GM21529 (cell line): ENCODE measurements at regions not wholly inside any gene's neighbourhood (a gene's known extent, or its start where the extent isn't known, plus 50 kb on each side); places are given as distances from the start of the nearest gene placed in this dataset.

Experiments
- ATAC-seq: cut with Tn5 transposase; IDR thresholded peaks from one replicate; pipeline ENCODE4 v1.9.1; 2021; ENCODE audit not compliant: unreplicated experiment

GRCh38 chr15:35596285-35596684 lies 50.3 kb upstream of the DPH6 start:
- no peak for ATAC-seq

GRCh38 chr15:35602836-35603235 lies 56.9 kb upstream of the DPH6 start:
- no peak for ATAC-seq

- ATAC-seq: no peak
Observed at GRCh38 chr15:35603301-35603700, 57.3 kb upstream of the DPH6 start.

- ATAC-seq: no peak
Observed at GRCh38 chr15:35603856-35604255, 57.9 kb upstream of the DPH6 start.

- ATAC-seq: no peak
Observed at GRCh38 chr15:35605764-35606449, 59.9 kb upstream of the DPH6 start.

GRCh38 chr15:35606450-35606779 lies 60.5 kb upstream of the DPH6 start:
- no peak for ATAC-seq

- ATAC-seq: no peak
Observed at GRCh38 chr15:35616498-35617271, 70.7 kb upstream of the DPH6 start.

- ATAC-seq: no peak
Observed at GRCh38 chr15:35618260-35619188, 72.6 kb upstream of the DPH6 start.

GRCh38 chr15:35622641-35623340 lies 76.8 kb upstream of the DPH6 start:
- ATAC-seq: no peak

- ATAC-seq: no peak
Observed at GRCh38 chr15:35624881-35625280, 78.9 kb upstream of the DPH6 start.

GRCh38 chr15:35626571-35627318 lies 80.8 kb upstream of the DPH6 start:
- ATAC-seq: no peak

GRCh38 chr15:35627696-35628095 lies 81.7 kb upstream of the DPH6 start:
- no peak for ATAC-seq

GRCh38 chr15:35629766-35630165 lies 83.8 kb upstream of the DPH6 start:
- no peak for ATAC-seq

- ATAC-seq: no peak
Observed at GRCh38 chr15:35630532-35630931, 84.6 kb upstream of the DPH6 start.

GRCh38 chr15:35630985-35631384 lies 85.0 kb upstream of the DPH6 start:
- no peak for ATAC-seq

- ATAC-seq: no peak
Observed at GRCh38 chr15:35633677-35634076, 87.7 kb upstream of the DPH6 start.

GRCh38 chr15:35646790-35647189 lies 100.8 kb upstream of the DPH6 start:
- no peak for ATAC-seq

GRCh38 chr15:35647303-35647702 lies 101.3 kb upstream of the DPH6 start:
- no peak for ATAC-seq

GRCh38 chr15:35648941-35649340 lies 103.0 kb upstream of the DPH6 start:
- ATAC-seq: no peak

GRCh38 chr15:35649575-35649974 lies 103.6 kb upstream of the DPH6 start:
- no peak for ATAC-seq
